H1 (cell line): ENCODE measurements at regions not wholly inside any gene's neighbourhood (a gene's known extent, or its start where the extent isn't known, plus 50 kb on each side); places are given as distances from the start of the nearest gene placed in this dataset.

Source experiments
- CTCF ChIA-PET: fragments of 300-600 bp; sonication (Branson Sonifier 250); formaldehyde crosslinking; loops from one replicate; lab custom pipeline; 2021; ENCODE audit not compliant: partially characterized antibody; lab: Charles Lee
- POLR2A ChIA-PET: fragments of 300-600 bp; sonication (Branson Sonifier 250); formaldehyde crosslinking; loops from one replicate; lab custom pipeline; 2021; ENCODE audit warnings: inconsistent platforms; ENCODE audit not compliant: partially characterized antibody; lab: Charles Lee
- DNase-seq, 2 experiments: peaks; one replicate each; pipeline versions ENCODE4 v3.0.0 to v3.0.0-alpha.2; 2010 to 2022; ENCODE audit warnings: low spot score in 2 of 2, low read depth in 1 of 2, mixed read lengths in 1 of 2
- FAIRE-seq: peaks from 2 replicates; lab custom pipeline; 2011; peaks lifted over from hg19 to GRCh38; lab: Jason Lieb, UNC
- H2AFZ ChIP-seq: 2 replicates; pipeline ENCODE4 v1.8.1; 2012; ENCODE audit warnings: low read length, inconsistent platforms
- H2AK5ac ChIP-seq: 2 replicates; pipeline ENCODE4 v1.6.1; 2013; ENCODE audit warnings: low read depth, low read length
- H2BK120ac ChIP-seq: replicated peaks from 2 replicates; pipeline ENCODE3; 2013; ENCODE audit warnings: low read depth, low read length, inconsistent platforms
- H2BK12ac ChIP-seq: 2 replicates; pipeline ENCODE4 v1.6.1; 2013; ENCODE audit warnings: low read depth, low read length
- H2BK15ac ChIP-seq: 2 replicates; pipeline ENCODE4 v1.6.1; 2013; ENCODE audit warnings: low read length
- H2BK20ac ChIP-seq: 2 replicates; pipeline ENCODE4 v1.6.1; 2013; ENCODE audit warnings: low read length
- H2BK5ac ChIP-seq: 2 replicates; pipeline ENCODE4 v1.6.1; 2013; ENCODE audit warnings: low read depth, low read length
- H3K14ac ChIP-seq: 2 replicates; pipeline ENCODE4 v1.6.1; 2013; ENCODE audit warnings: inconsistent platforms; ENCODE audit not compliant: insufficient read length
- H3K18ac ChIP-seq: 2 replicates; pipeline ENCODE4 v1.6.1; 2013; ENCODE audit warnings: low read length; ENCODE audit errors: extremely low read depth
- H3K23ac ChIP-seq: 2 replicates; pipeline ENCODE4 v1.6.1; 2013; ENCODE audit warnings: inconsistent platforms; ENCODE audit not compliant: insufficient read length
- H3K23me2 ChIP-seq: 2 replicates; pipeline ENCODE4 v1.6.1; 2013; ENCODE audit warnings: low read depth, low read length
- H3K27ac ChIP-seq: 2 replicates; pipeline ENCODE4 v1.6.1; 2011; ENCODE audit warnings: low read depth, low read length, inconsistent platforms
- H3K27me3 ChIP-seq, 4 experiments: replicated peaks in 1 of 4; 1 replicate in 1 of 4; 2 replicates in 3 of 4; pipeline versions ENCODE4 v1.6.1 to v1.8.1; 2011 to 2013; ENCODE audit warnings: low read length in 3 of 4, mild to moderate bottlenecking in 3 of 4, inconsistent platforms in 2 of 4, mixed read lengths in 2 of 4, moderate library complexity in 1 of 4; ENCODE audit not compliant: control insufficient read depth in 3 of 4, insufficient read depth in 3 of 4; ENCODE audit errors: extremely low read depth in 1 of 4
- H3K36me3 ChIP-seq, 4 experiments: 2 replicates each; pipeline versions ENCODE4 v1.6.1 to v1.8.1; 2011 to 2013; ENCODE audit warnings: mild to moderate bottlenecking in 4 of 4, low read length in 3 of 4, moderate library complexity in 2 of 4, control low read depth in 1 of 4, inconsistent platforms in 1 of 4; ENCODE audit not compliant: insufficient read depth in 4 of 4, control insufficient read depth in 2 of 4
- H3K4ac ChIP-seq: replicated peaks from 2 replicates; pipeline ENCODE3; 2013; ENCODE audit warnings: low read length, low read depth, mixed read lengths, inconsistent platforms; ENCODE audit not compliant: insufficient read length
- H3K4me1 ChIP-seq, 4 experiments: replicated peaks in 1 of 4; 1 replicate in 1 of 4; 2 replicates in 3 of 4; pipeline versions ENCODE4 v1.6.1 to v1.8.1; 2011 to 2013; ENCODE audit warnings: low read length in 3 of 4, inconsistent platforms in 2 of 4, mixed read lengths in 1 of 4; ENCODE audit not compliant: insufficient read depth in 4 of 4, control insufficient read depth in 3 of 4
- H3K4me2 ChIP-seq, 2 experiments: 2 replicates each; pipeline versions ENCODE4 v1.6.1 to v1.8.1; 2011 to 2013; ENCODE audit warnings: low read depth in 2 of 2, low read length in 2 of 2, control low read depth in 1 of 2, inconsistent platforms in 1 of 2, mild to moderate bottlenecking in 1 of 2; ENCODE audit not compliant: insufficient read depth in 1 of 2
- H3K4me3 ChIP-seq, 4 experiments: fragments of 200-600, 300-600 bp in 1 of 4; sonication (generic), shearing (Covaris generic), sonication (Bioruptor Twin) in 1 of 4; 2 replicates each; pipeline versions ENCODE4 v1.5.1 to v1.8.1; 2011 to 2016; ENCODE audit warnings: low read length in 4 of 4, low read depth in 3 of 4, control low read depth in 2 of 4, inconsistent platforms in 2 of 4, mild to moderate bottlenecking in 2 of 4, mixed read lengths in 1 of 4, moderate library complexity in 1 of 4; ENCODE audit not compliant: insufficient read depth in 2 of 4; ENCODE audit errors: extremely low read depth in 1 of 4
- H3K56ac ChIP-seq: replicated peaks from 2 replicates; pipeline ENCODE3; 2013; ENCODE audit warnings: low read depth, mild to moderate bottlenecking, mixed read lengths, low read length, inconsistent platforms; ENCODE audit not compliant: insufficient read length
- H3K79me1 ChIP-seq: 2 replicates; pipeline ENCODE4 v1.6.1; 2013; ENCODE audit warnings: low read depth, low read length, control low read depth
- H3K79me2 ChIP-seq, 2 experiments: 2 replicates each; pipeline versions ENCODE4 v1.6.1 to v1.8.1; 2012 to 2013; ENCODE audit warnings: low read length in 2 of 2, mild to moderate bottlenecking in 2 of 2, inconsistent platforms in 1 of 2; ENCODE audit not compliant: insufficient read depth in 2 of 2, control insufficient read depth in 1 of 2
- H3K9ac ChIP-seq, 4 experiments: replicated peaks in 1 of 4; 1 replicate in 1 of 4; 2 replicates in 3 of 4; pipeline versions ENCODE4 v1.6.1 to v1.8.1; 2011 to 2013; ENCODE audit warnings: low read depth in 3 of 4, low read length in 3 of 4, control low read depth in 2 of 4, mild to moderate bottlenecking in 2 of 4, moderate library complexity in 2 of 4, inconsistent platforms in 1 of 4; ENCODE audit errors: extremely low read depth in 1 of 4
- H3K9me3 ChIP-seq, 2 experiments: 2 replicates each; pipeline versions ENCODE4 v1.6.1 to v1.8.1; 2012 to 2013; ENCODE audit warnings: mild to moderate bottlenecking in 2 of 2, moderate library complexity in 2 of 2, control low read depth in 1 of 2, inconsistent platforms in 1 of 2, low read depth in 1 of 2, low read length in 1 of 2, mixed read lengths in 1 of 2; ENCODE audit not compliant: insufficient read depth in 2 of 2
- H4K20me1 ChIP-seq, 2 experiments: replicated peaks in 1 of 2; 2 replicates each; pipeline versions ENCODE3 to v1.8.1; 2011 to 2013; ENCODE audit warnings: inconsistent platforms in 2 of 2, low read length in 2 of 2, mild to moderate bottlenecking in 1 of 2; ENCODE audit not compliant: insufficient read depth in 2 of 2, control insufficient read depth in 1 of 2
- H4K5ac ChIP-seq: 2 replicates; pipeline ENCODE4 v1.6.1; 2013; ENCODE audit warnings: low read length, low read depth, mixed read lengths, inconsistent platforms; ENCODE audit not compliant: insufficient read length
- H4K8ac ChIP-seq: 2 replicates; pipeline ENCODE4 v1.8.0; 2013; ENCODE audit warnings: mild to moderate bottlenecking, moderate library complexity, low read length, inconsistent platforms; ENCODE audit not compliant: insufficient read depth; ENCODE audit errors: extremely low read depth
- H4K91ac ChIP-seq: replicated peaks from 2 replicates; pipeline ENCODE3; 2013; ENCODE audit warnings: low read length, mixed read lengths, inconsistent platforms; ENCODE audit not compliant: insufficient read length
- JUN ChIP-seq: IDR thresholded peaks from 2 replicates; pipeline ENCODE4 v1.6.1; 2011; ENCODE audit warnings: low read depth, mild to moderate bottlenecking, improper control_type of control experiment, low read length
- WGBS, 2 experiments: shearing (Covaris generic) in 1 of 2; methylation state at CpG; one replicate each; pipeline versions ENCODE4 v1.1.6 to v1.1.7; 2013 to 2015; ENCODE audit warnings: low lambda C conversion rate in 2 of 2, mixed read lengths in 2 of 2, inconsistent platforms in 1 of 2, low coverage in 1 of 2, missing lambda C conversion rate in 1 of 2; ENCODE audit not compliant: insufficient replicate concordance in 2 of 2, insufficient coverage in 1 of 2, insufficient read length in 1 of 2; ENCODE audit errors: extremely low coverage in 1 of 2, missing lambda C conversion rate in 1 of 2; 5-methylcytosine and 5-hydroxymethylcytosine counted together

DNA sequence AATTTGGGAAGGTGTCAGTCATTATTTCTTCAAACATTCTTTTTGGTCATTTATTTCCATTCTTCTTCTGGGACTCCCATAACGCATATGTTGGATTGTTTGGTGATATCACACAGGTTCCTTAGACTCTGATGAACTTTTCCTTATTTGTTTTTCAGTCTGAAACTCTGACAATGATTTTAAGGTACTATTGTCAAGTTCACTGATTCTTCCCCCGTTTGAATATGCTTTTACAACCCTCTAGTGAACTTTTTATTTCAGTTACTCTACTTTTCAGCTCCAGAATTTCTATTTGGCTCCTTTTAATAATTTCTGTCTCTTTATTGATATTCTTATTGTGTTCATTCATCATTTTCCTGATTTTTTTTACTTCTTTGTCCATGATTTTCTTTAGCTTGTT, 92.5 kb upstream of the RORB start:
- no peaks in the 10 kb centered on the region for H3K4me1 ChIP-seq
- no peaks in the 10 kb centered on the region for H3K79me2 ChIP-seq
- DNase-seq: no peak
- no peak overlapping the region for H3K4ac ChIP-seq
- H3K18ac ChIP-seq: no peak overlapping the region
- H3K79me1 ChIP-seq: no peaks in the 10 kb centered on the region
- ChIA-PET CTCF (no interaction called here), POLR2A (no interaction called here)
- WGBS, 2 experiments: 90% methylated on average over 2 of the region's 2 CpGs; no CpG with 5 or more reads in 1 of the 2 experiments
- no peak overlapping the region for H3K56ac ChIP-seq
- no peak overlapping the region for H2AK5ac ChIP-seq
- no peaks in the 10 kb centered on the region for H3K27me3 ChIP-seq
- H4K20me1 ChIP-seq: no peaks in the 10 kb centered on the region
- no peak overlapping the region for H3K9ac ChIP-seq
- H2BK15ac ChIP-seq: no peak overlapping the region
- no peak overlapping the region for H3K27ac ChIP-seq
- no peak overlapping the region for H2BK12ac ChIP-seq
- no peak overlapping the region for H4K5ac ChIP-seq
- H3K23me2 ChIP-seq: no peaks in the 10 kb centered on the region
- no peak overlapping the region for H4K91ac ChIP-seq
- no peak overlapping the region for H3K14ac ChIP-seq
- no peak overlapping the region for H2BK20ac ChIP-seq
- H3K4me2 ChIP-seq: no peak overlapping the region
- H3K23ac ChIP-seq: no peak overlapping the region
- no peak overlapping the region for H2BK120ac ChIP-seq
- H3K9me3 ChIP-seq: no peaks in the 10 kb centered on the region; a peak in 1 of 4 replicates
- no peak overlapping the region for H2AFZ ChIP-seq
- no peak overlapping the region for H4K8ac ChIP-seq
- no peak for TF ChIP-seq JUN
- no peaks in the 10 kb centered on the region for H3K36me3 ChIP-seq
- H3K4me3 ChIP-seq: no peak overlapping the region
- FAIRE-seq: no peak
- H2BK5ac ChIP-seq: no peak overlapping the region
